ENCODE measurements at regions not wholly inside any gene's neighbourhood (a gene's known extent, or its start where the extent isn't known, plus 50 kb on each side); places are given as distances from the start of the nearest gene placed in this dataset.

DNA sequence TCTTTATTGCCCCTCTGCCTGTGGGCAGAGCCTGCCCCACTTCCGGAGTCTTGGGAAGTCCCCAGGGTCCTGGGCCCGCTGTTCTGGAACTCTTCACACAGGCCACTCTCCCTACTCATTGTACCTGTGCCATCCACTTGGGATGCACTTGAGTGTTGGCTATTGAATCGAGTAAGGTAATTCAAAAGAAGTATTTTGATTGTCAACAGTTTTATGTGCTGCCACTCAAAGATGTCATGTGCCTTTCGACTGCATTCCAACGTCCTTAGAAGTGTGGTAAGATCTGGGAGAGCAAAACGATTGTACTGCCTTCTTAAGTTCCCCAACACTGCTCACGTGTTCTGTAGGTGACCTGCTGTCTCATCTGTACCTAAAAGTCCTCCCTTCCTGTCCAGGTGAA lies 77.0 kb upstream of the SMIM21 start:
- H3K4me3 Mint-ChIP-seq, result no peak overlapping the region
- H3K36me3 ChIP-seq (ENCODE audit: insufficient read depth, low read length), result no peaks in the 10 kb centered on the region
- ChIA-PET POLR2A (no interaction called here), CTCF (no interaction called here)
- H3K9me3 Mint-ChIP-seq, result no peaks in the 10 kb centered on the region
- H3K36me3 Mint-ChIP-seq (ENCODE audit: low read depth), result no peaks in the 10 kb centered on the region
- no peak overlapping the region for H3K4me3 ChIP-seq (ENCODE audit: low read length)
- H3K27me3 ChIP-seq (ENCODE audit: control insufficient read depth in 1 of 2, insufficient read depth in 2 of 2, low read length in 2 of 2), result peaks cover 3 to 5% of the 10 kb centered on the region in 2 experiments
- no peaks in the 10 kb centered on the region for H3K9me3 ChIP-seq (ENCODE audit: control insufficient read depth in 1 of 2, insufficient read depth in 1 of 2, low read length in 2 of 2)
- intact Hi-C loops (cut with DNase I, micrococcal nuclease), result no loop called here
- no peaks in the 10 kb centered on the region for H3K4me1 Mint-ChIP-seq (ENCODE audit: low read depth)
- no peak for ATAC-seq (ENCODE audit: poor library complexity)
- H3K27ac Mint-ChIP-seq, result no peak overlapping the region
- H3K4me1 ChIP-seq (ENCODE audit: insufficient read depth, low read length), result no peaks in the 10 kb centered on the region
- H3K27ac ChIP-seq (ENCODE audit: low read depth in 1 of 2, low read length in 2 of 2), result no peak overlapping the region
- DNase-seq, result no peak
- H3K27me3 Mint-ChIP-seq, result peaks cover 57% of the 10 kb centered on the region
- TF ChIP-seq, protein P1, sequence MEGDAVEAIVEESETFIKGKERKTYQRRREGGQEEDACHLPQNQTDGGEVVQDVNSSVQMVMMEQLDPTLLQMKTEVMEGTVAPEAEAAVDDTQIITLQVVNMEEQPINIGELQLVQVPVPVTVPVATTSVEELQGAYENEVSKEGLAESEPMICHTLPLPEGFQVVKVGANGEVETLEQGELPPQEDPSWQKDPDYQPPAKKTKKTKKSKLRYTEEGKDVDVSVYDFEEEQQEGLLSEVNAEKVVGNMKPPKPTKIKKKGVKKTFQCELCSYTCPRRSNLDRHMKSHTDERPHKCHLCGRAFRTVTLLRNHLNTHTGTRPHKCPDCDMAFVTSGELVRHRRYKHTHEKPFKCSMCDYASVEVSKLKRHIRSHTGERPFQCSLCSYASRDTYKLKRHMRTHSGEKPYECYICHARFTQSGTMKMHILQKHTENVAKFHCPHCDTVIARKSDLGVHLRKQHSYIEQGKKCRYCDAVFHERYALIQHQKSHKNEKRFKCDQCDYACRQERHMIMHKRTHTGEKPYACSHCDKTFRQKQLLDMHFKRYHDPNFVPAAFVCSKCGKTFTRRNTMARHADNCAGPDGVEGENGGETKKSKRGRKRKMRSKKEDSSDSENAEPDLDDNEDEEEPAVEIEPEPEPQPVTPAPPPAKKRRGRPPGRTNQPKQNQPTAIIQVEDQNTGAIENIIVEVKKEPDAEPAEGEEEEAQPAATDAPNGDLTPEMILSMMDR (IDR thresholded peaks at IDR 0.05), result no peak

DNA sequence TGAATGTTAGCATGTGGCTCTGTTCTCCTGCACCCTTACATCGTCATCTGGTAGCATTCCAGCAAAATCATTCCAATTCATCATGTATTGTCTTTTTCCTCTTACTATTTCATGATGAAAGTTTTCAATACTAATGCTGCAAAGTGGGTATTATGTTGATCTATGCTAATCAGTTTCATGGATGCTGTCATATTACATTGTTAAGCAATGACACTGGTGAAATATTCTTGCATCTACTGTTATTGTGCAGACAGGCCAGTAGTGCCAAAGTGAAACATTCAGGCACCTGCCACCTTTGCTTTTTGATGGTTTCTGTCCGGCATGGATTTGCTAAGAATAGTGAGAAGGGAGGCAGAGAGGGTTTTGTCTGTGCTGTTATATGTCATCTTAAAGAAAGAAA lies 76.1 kb upstream of the SMIM21 start:
- ChIA-PET CTCF (no interaction called here), POLR2A (no interaction called here)
- H3K4me3 Mint-ChIP-seq, result no peak overlapping the region
- no peak for ATAC-seq (ENCODE audit: poor library complexity)
- no peaks in the 10 kb centered on the region for H3K9me3 ChIP-seq (ENCODE audit: control insufficient read depth in 1 of 2, insufficient read depth in 1 of 2, low read length in 2 of 2)
- H3K4me1 ChIP-seq (ENCODE audit: insufficient read depth, low read length), result no peaks in the 10 kb centered on the region
- H3K4me1 Mint-ChIP-seq (ENCODE audit: low read depth), result no peaks in the 10 kb centered on the region
- H3K27me3 ChIP-seq (ENCODE audit: control insufficient read depth in 1 of 2, insufficient read depth in 2 of 2, low read length in 2 of 2), result peaks cover 3% of the 10 kb centered on the region in 2 experiments
- TF ChIP-seq, protein P1 (IDR thresholded peaks at IDR 0.05), result no peak
- no peak overlapping the region for H3K27ac ChIP-seq (ENCODE audit: low read depth in 1 of 2, low read length in 2 of 2)
- H3K9me3 Mint-ChIP-seq, result no peaks in the 10 kb centered on the region
- no peak overlapping the region for H3K4me3 ChIP-seq (ENCODE audit: low read length)
- intact Hi-C loops (cut with DNase I, micrococcal nuclease), result no loop called here
- H3K36me3 Mint-ChIP-seq (ENCODE audit: low read depth), result no peaks in the 10 kb centered on the region
- H3K27me3 Mint-ChIP-seq, result peaks cover 61% of the 10 kb centered on the region
- H3K36me3 ChIP-seq (ENCODE audit: insufficient read depth, low read length), result no peaks in the 10 kb centered on the region
- no peak for DNase-seq
- H3K27ac Mint-ChIP-seq, result no peak overlapping the region

DNA sequence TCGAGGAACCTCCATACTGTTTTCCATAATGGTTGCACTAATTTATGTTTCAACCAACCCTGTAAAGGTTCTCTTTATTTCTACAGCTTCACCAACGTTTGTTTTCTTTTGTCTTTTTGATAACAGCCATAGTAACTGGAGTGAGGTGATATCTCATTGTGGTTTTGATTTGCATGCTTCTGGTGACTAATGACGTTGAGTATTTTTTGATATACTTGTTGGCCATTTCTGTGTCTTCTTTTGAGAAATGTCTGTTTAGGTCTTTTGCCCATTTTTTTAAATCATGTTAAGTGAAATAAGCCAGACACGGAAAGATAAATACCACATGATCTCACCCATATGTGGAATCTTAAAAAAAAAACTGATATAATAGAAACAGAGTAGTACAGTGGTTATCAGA lies 74.8 kb upstream of the SMIM21 start:
- no peaks in the 10 kb centered on the region for H3K9me3 Mint-ChIP-seq
- H3K4me1 Mint-ChIP-seq (ENCODE audit: low read depth), result no peaks in the 10 kb centered on the region
- H3K27me3 Mint-ChIP-seq, result peaks cover 63% of the 10 kb centered on the region
- H3K4me3 Mint-ChIP-seq, result no peak overlapping the region
- intact Hi-C loops (cut with DNase I, micrococcal nuclease), result no loop called here
- Histone ChIP-seq H3K9me3 (ENCODE audit: control insufficient read depth in 1 of 2, insufficient read depth in 1 of 2, low read length in 2 of 2) (no peaks in the 10 kb centered on the region), H3K27ac (ENCODE audit: low read depth in 1 of 2, low read length in 2 of 2) (no peak overlapping the region), H3K27me3 (ENCODE audit: control insufficient read depth in 1 of 2, insufficient read depth in 2 of 2, low read length in 2 of 2) (peaks cover 3% of the 10 kb centered on the region in 2 experiments), H3K4me1 (ENCODE audit: insufficient read depth, low read length) (no peaks in the 10 kb centered on the region), H3K36me3 (ENCODE audit: insufficient read depth, low read length) (no peaks in the 10 kb centered on the region), H3K4me3 (ENCODE audit: low read length) (no peak overlapping the region)
- CTCF ChIA-PET, result no interaction called here
- POLR2A ChIA-PET, result no interaction called here
- TF ChIP-seq, protein P1 (IDR thresholded peaks at IDR 0.05), result no peak
- H3K27ac Mint-ChIP-seq, result no peak overlapping the region
- no peaks in the 10 kb centered on the region for H3K36me3 Mint-ChIP-seq (ENCODE audit: low read depth)
- DNase-seq (no peak), ATAC-seq (ENCODE audit: poor library complexity) (no peak)
